Urinary bladder (tissue), 3 donors: ENCODE measurements at regions not wholly inside any gene's neighbourhood (a gene's known extent, or its start where the extent isn't known, plus 50 kb on each side); places are given as distances from the start of the nearest gene placed in this dataset.

Source experiments
- DNase-seq: peaks from one replicate; pipeline ENCODE4 v3.0.0-alpha.2; 2015; ENCODE audit errors: extremely low spot score
- H3K27ac ChIP-seq: one replicate; pipeline ENCODE4 v1.5.1; 2013; ENCODE audit warnings: low read depth, mild to moderate bottlenecking, moderate library complexity
- H3K36me3 ChIP-seq: one replicate; pipeline ENCODE4 v1.6.1; 2013; ENCODE audit warnings: mild to moderate bottlenecking, moderate library complexity; ENCODE audit not compliant: insufficient read depth
- H3K4me1 ChIP-seq: one replicate; pipeline ENCODE4 v1.6.1; 2013; ENCODE audit warnings: mild to moderate bottlenecking, moderate library complexity; ENCODE audit not compliant: insufficient read depth
- H3K4me3 ChIP-seq: one replicate; pipeline ENCODE4 v1.5.1; 2013; ENCODE audit warnings: low read depth, low read length
- WGBS: extraction: QIAGEN DNeasy Blood & Tissue Kit; methylation state at CpG from one replicate; pipeline ENCODE4 v1.1.7; 2013; 5-methylcytosine and 5-hydroxymethylcytosine counted together
- donor health status: healthy with polysubstance abuse.
- donor health status: healthy.

GRCh38 chr13:27014406-27015359, 156.9 kb downstream of the USP12 start:
- Histone ChIP-seq H3K36me3 (no peaks in the 10 kb centered on the region), H3K4me3 (no peak overlapping the region), H3K27ac (no peak overlapping the region), H3K4me1 (no peaks in the 10 kb centered on the region)
- 88% methylated on average over 32 of the region's 32 CpGs for WGBS
- no peak for DNase-seq

- Histone ChIP-seq H3K4me1 (no peaks in the 10 kb centered on the region), H3K27ac (no peak overlapping the region), H3K4me3 (no peak overlapping the region), H3K36me3 (no peaks in the 10 kb centered on the region)
- DNase-seq, result no peak
- 92% methylated on average over 7 of the region's 7 CpGs for WGBS
These were observed 159.0 kb downstream of the USP12 start for GRCh38 chr13:27012482-27013197.

DNA sequence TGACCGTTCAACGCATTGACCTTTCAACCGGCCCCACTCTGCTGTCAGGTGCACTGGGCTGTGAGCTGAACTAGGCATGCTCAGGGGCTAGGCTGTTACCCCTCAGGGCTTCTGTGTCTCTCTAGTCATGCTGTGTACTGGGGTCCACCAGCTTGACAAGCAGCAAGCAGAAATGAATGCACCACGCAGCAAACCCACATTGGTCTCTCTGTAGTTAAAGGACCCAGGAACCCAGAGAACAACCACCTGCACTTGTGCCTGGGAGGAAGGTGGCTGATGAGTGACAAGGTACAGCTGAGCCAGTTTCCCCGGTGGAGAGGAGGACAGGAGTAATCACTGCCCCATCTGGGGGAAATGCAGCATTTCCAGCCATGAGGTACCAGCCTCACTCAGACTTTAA, 159.9 kb downstream of the USP12 start:
- Histone ChIP-seq H3K4me3 (no peak overlapping the region), H3K4me1 (no peaks in the 10 kb centered on the region), H3K27ac (no peak overlapping the region), H3K36me3 (no peaks in the 10 kb centered on the region)
- DNase-seq, result no peak
- 76% methylated on average over 5 of the region's 5 CpGs for WGBS

- no peaks in the 10 kb centered on the region for H3K4me1 ChIP-seq
- H3K4me3 ChIP-seq, result no peak overlapping the region
- no peak overlapping the region for H3K27ac ChIP-seq
- DNase-seq, result no peak
- WGBS, result 55% methylated on average over 3 of the region's 3 CpGs
- no peaks in the 10 kb centered on the region for H3K36me3 ChIP-seq
These were observed 162.9 kb downstream of the USP12 start for GRCh38 chr13:27008733-27009132.

GRCh38 chr13:27007166-27007565, 164.4 kb downstream of the USP12 start:
- no peak for DNase-seq
- no peaks in the 10 kb centered on the region for H3K4me1 ChIP-seq
- no peak overlapping the region for H3K27ac ChIP-seq
- no peaks in the 10 kb centered on the region for H3K36me3 ChIP-seq
- WGBS, result 25% methylated on average over 12 of the region's 12 CpGs
- H3K4me3 ChIP-seq, result no peak overlapping the region

- DNase-seq, result no peak
- Histone ChIP-seq H3K4me1 (no peaks in the 10 kb centered on the region), H3K36me3 (no peaks in the 10 kb centered on the region), H3K4me3 (peak overlapping the region; percentile 5), H3K27ac (no peak overlapping the region)
- WGBS, result 10% methylated on average over 29 of the region's 29 CpGs
These were observed 165.0 kb downstream of the USP12 start for GRCh38 chr13:27006519-27007161.

DNA sequence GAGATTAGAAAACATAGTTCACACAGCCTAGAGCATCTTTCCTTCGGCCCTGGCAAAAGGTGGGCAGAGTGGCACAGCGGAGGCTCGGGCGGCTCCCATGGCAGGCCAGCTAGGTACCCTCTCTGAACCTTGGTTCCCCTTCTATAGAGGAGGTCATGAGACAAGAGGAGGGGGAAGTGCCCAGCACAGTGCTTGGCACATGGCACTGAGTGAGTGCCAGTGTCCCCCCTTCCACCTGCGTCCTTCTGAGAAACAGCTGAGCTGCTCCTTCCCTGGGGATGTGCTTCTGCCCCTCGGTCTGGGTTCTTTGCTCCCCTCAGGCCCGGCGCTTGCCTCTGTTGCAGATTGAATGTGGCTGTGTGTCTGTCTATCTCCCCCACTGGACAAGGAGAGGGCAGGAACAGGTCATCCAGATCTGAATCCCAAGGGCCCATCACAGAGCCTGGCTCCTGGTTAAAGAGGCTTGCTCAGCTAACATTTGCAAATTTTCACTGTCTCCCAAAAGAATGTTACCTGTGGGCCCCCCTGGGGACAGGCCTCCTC, 165.6 kb downstream of the USP12 start:
- Histone ChIP-seq H3K27ac (no peak overlapping the region), H3K4me1 (no peaks in the 10 kb centered on the region), H3K36me3 (no peaks in the 10 kb centered on the region), H3K4me3 (no peak overlapping the region)
- no peak for DNase-seq
- WGBS, result 86% methylated on average over 8 of the region's 8 CpGs

DNA sequence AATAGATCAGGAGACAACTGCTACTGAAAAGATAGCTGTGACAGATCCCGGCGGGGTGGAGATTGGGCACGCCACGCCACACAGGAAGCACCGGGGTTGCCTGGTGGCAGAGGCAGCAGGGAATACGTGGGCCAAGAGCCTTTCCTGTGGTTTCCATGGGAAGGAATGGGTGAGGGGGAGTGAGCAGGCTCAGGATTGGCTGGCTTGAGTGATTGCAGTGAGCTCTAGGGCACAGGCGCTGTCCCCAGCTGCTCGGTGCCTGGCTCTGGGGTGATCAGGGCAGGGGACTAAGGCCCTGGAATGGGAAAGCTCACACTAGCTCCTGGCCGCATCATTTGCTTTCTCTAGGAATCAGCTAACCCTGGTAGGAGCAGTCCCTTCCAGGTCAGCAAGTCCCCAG, 166.1 kb downstream of the USP12 start:
- Histone ChIP-seq H3K4me3 (no peak overlapping the region), H3K4me1 (no peaks in the 10 kb centered on the region), H3K36me3 (no peaks in the 10 kb centered on the region), H3K27ac (no peak overlapping the region)
- no peak for DNase-seq
- 72% methylated on average over 9 of the region's 9 CpGs for WGBS

- no peak for DNase-seq
- WGBS, result 92% methylated on average over 5 of the region's 5 CpGs
- Histone ChIP-seq H3K36me3 (no peaks in the 10 kb centered on the region), H3K4me3 (no peak overlapping the region), H3K27ac (no peak overlapping the region), H3K4me1 (no peaks in the 10 kb centered on the region)
These were observed 166.7 kb downstream of the USP12 start for GRCh38 chr13:27004866-27005265.

- no peaks in the 10 kb centered on the region for H3K36me3 ChIP-seq
- no peak for DNase-seq
- no peaks in the 10 kb centered on the region for H3K4me1 ChIP-seq
- WGBS, result 88% methylated on average over 4 of the region's 4 CpGs
- H3K4me3 ChIP-seq, result no peak overlapping the region
- no peak overlapping the region for H3K27ac ChIP-seq
These were observed 167.3 kb downstream of the USP12 start for GRCh38 chr13:27004326-27004725.

GRCh38 chr13:27001705-27002104, 169.9 kb downstream of the USP12 start:
- no peaks in the 10 kb centered on the region for H3K36me3 ChIP-seq
- H3K27ac ChIP-seq, result no peak overlapping the region
- no peaks in the 10 kb centered on the region for H3K4me1 ChIP-seq
- no peak for DNase-seq
- no peak overlapping the region for H3K4me3 ChIP-seq
- 81% methylated on average over 6 of the region's 6 CpGs for whole genome bisulfite sequencing

DNA sequence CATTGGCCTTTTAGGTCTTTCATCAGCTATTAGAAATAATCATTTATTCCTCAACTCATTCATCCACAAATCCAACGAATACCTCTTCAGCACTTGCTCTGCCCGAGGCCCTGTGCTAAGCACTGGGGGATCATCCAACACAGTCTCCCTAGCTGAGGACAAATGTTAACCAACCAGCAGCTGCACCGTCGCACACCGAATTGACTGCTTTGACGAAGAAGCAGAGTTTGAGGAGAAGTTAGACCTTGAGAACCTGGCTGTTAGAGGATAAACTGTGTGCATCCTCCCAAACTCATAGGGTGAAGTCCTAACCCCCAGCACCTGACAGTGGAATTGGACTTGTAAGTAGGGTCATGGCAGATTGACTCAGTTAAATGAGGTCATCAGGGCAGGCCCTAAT, 170.9 kb downstream of the USP12 start:
- no peaks in the 10 kb centered on the region for H3K36me3 ChIP-seq
- no peak overlapping the region for H3K27ac ChIP-seq
- 80% methylated on average over 6 of the region's 6 CpGs for WGBS
- H3K4me3 ChIP-seq, result no peak overlapping the region
- no peak for DNase-seq
- H3K4me1 ChIP-seq, result no peaks in the 10 kb centered on the region

DNA sequence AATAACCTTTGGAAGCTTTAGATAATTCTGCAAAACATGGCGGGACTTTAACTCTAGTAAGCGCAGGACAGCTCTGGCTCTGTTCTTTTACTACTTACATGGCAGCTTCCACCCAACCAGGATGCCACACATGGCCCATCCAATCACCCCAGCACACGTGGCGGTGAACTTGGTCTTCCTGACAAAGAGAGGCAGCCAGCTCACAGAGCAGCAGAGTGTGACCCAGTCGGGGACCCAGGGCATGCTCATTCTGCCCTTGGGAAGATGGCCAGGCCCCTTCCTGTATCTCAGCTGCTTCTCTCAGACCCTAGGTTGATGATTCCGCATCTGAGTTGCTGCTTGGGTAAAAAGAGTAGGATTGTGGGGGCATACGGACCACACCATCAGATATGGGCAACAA, 172.1 kb downstream of the USP12 start:
- Histone ChIP-seq H3K36me3 (no peaks in the 10 kb centered on the region), H3K27ac (no peak overlapping the region), H3K4me1 (no peaks in the 10 kb centered on the region), H3K4me3 (no peak overlapping the region)
- 89% methylated on average over 7 of the region's 7 CpGs for WGBS
- no peak for DNase-seq
